Activated naive CD8-positive, alpha-beta T cell treated with anti-CD3 and anti-CD28 coated beads for 36 hours (primary cell): ENCODE measurements at regions not wholly inside any gene's neighbourhood (a gene's known extent, or its start where the extent isn't known, plus 50 kb on each side); places are given as distances from the start of the nearest gene placed in this dataset.
A peak's percentile ranks its signal among the peaks of the same experiment; 100 is the strongest.

ENCODE experiments used
- DNase-seq: peaks from one replicate; pipeline ENCODE4 v3.0.0; 2021
- H3K27ac Mint-ChIP-seq: one replicate; pipeline ENCODE4 v1.8.0; 2022; ENCODE audit warnings: mild to moderate bottlenecking, moderate library complexity, mixed read lengths
- H3K27me3 Mint-ChIP-seq: one replicate; pipeline ENCODE4 v1.8.0; 2022; ENCODE audit warnings: mild to moderate bottlenecking, mixed read lengths
- H3K36me3 Mint-ChIP-seq: one replicate; pipeline ENCODE4 v1.8.0; 2021; ENCODE audit warnings: mild to moderate bottlenecking, mixed read lengths
- H3K4me1 Mint-ChIP-seq: one replicate; pipeline ENCODE4 v1.8.0; 2021; ENCODE audit warnings: mixed read lengths
- H3K4me3 Mint-ChIP-seq: one replicate; pipeline ENCODE4 v1.8.0; 2022; ENCODE audit warnings: mild to moderate bottlenecking, moderate library complexity, mixed read lengths
- H3K9me3 Mint-ChIP-seq: one replicate; pipeline ENCODE4 v1.8.0; 2022; ENCODE audit warnings: mixed read lengths

DNA sequence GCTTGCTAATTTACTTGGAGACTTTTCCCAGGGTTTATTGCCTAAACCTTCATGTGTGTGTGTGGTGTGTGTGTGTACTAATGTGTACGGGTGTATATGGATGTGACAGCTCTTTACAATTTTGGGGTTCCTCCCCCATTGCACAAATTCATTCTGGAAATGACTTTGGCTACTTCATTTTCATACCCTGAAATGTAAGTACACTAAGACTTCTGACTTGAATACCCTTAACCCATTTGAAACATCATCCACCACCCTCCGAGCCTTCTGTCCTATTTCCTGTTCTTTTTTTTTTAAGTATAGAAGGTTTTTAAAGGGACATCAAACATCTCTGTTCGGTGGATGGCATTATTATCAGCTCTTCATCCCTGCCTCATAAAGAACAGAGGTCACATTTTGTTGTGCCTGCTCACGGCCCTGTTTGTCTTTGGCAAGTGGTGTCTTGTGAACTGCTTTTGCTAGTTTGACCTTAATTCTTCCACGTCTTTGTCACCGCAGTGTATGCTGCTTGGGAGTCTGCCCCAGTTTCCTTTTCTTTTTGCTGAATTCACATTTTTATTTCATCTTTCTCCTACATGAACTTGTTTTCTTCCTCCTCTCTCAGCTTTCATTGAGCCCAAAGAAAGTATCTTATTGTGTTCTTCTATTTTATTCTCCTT, 228.3 kb downstream of the FOXO1 start:
- DNase-seq = no peak
- Mint-ChIP-seq H3K9me3 (no peaks in the 10 kb centered on the region), H3K4me1 (peaks cover 46% of the 10 kb centered on the region), H3K36me3 (peaks cover 2% of the 10 kb centered on the region), H3K27ac (peak overlapping the region; percentile 62), H3K4me3 (peak overlapping the region; percentile 62), H3K27me3 (no peaks in the 10 kb centered on the region)

DNA sequence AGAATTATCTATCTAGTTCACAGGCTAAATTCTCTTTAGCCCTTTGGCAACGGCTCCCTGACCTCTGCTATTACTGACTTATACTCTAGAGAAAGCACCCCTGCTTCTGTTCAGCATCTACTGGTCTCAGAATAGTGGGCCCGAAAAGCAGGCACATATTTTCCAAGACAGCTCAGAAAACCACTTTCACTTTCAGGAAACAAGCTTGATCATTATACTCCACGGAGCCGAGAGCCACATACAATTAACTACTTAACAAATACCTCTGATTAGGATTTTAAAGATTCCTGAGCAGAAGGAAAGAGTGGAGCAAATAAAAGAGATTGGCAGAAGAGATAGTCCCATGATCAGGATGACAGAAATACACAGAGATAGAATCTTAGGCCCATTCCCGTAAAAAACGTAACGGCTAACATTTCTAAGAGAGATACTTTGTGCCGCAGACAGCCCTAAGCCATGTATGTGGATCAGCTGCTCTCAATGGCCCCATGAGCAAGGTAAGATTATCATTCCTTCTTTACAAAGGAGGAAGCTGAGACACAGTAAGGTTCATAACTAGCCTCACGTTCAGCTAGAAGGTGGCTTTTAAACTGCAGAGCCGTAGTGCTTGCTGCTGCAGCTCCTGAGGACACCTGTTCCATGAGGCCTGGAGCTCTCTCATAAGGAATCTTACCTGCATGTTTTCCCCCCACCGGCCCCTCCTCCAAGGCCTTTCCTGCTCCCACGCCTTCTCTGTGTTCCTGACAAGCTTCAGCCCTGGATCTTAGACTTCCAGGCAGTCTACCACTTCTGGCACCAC, 227.2 kb downstream of the FOXO1 start:
- H3K9me3 Mint-ChIP-seq = no peaks in the 10 kb centered on the region
- peak; percentile 36 for DNase-seq
- H3K36me3 Mint-ChIP-seq = no peaks in the 10 kb centered on the region
- H3K27me3 Mint-ChIP-seq = no peaks in the 10 kb centered on the region
- peak overlapping the region; percentile 62 for H3K27ac Mint-ChIP-seq
- H3K4me3 Mint-ChIP-seq = peak overlapping the region; percentile 62
- H3K4me1 Mint-ChIP-seq = peaks cover 37% of the 10 kb centered on the region

- Mint-ChIP-seq H3K27me3 (no peaks in the 10 kb centered on the region), H3K27ac (no peak overlapping the region), H3K4me3 (no peak overlapping the region), H3K4me1 (peaks cover 31% of the 10 kb centered on the region), H3K36me3 (no peaks in the 10 kb centered on the region), H3K9me3 (no peaks in the 10 kb centered on the region)
- no peak for DNase-seq
These were observed 226.5 kb downstream of the FOXO1 start for GRCh38 chr13:40439928-40440327.

DNA sequence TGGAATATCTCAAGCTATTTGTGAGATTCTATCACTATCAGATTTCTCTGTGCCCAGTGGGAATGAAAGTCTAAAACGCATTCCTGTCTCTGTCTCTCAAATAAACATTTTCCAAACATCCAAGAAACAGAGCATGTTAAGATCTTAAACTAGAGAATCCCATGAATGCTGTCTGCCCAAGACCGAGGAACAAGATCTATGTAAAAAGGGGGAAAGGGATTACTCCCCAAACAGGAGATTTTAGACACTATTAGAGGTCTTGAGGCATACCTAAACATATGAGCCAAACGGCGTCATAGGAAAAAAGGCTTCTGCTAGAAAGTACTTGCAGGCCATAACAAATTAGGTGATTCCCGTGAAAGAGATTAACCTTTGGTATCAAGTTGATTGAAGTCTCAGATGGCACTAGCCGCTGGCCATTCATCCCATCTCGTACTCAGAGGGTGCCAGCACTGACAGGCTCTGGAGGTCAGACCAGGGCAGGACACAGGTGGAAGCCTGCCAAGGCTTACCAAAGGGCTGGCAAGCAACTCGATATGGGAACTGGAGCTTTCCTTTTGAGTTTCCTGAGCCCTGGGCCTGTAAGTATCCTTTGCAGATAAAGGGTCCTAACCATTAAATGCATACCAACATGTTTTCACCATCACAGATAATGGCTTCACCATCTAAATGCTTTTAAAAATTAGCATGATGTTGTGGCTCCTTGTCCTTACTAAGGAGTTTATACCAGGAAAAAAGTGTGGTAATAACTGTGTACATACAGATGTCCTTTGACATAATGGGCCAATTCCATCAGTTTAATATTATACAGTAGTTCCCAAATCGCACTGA, 225.2 kb downstream of the FOXO1 start:
- H3K4me3 Mint-ChIP-seq = no peak overlapping the region
- H3K27ac Mint-ChIP-seq = no peak overlapping the region
- no peaks in the 10 kb centered on the region for H3K36me3 Mint-ChIP-seq
- peaks cover 26% of the 10 kb centered on the region for H3K4me1 Mint-ChIP-seq
- peaks cover 1% of the 10 kb centered on the region for H3K9me3 Mint-ChIP-seq
- H3K27me3 Mint-ChIP-seq = no peaks in the 10 kb centered on the region
- DNase-seq = no peak

DNA sequence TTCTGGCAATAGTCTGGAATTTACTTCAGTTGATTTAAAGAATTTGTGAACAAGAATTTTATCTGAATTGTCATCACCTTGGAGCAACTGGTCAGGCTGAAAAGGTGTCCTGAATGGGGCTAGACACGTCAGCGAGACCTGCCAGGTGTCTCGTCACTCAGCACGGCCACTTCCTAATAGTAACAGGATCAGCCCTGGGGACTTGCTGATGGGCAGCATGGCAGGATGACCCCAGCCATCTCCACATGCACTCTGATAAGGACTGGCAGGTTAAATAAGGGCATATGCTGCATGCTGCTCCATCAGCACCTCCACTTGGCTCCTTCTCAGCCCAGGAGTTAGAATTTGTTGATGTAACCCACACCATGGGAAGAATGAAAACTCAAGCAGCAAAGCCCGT, 224.2 kb downstream of the FOXO1 start:
- Mint-ChIP-seq H3K9me3 (peaks cover 3% of the 10 kb centered on the region), H3K27me3 (no peaks in the 10 kb centered on the region), H3K36me3 (no peaks in the 10 kb centered on the region), H3K27ac (no peak overlapping the region), H3K4me3 (no peak overlapping the region), H3K4me1 (peaks cover 26% of the 10 kb centered on the region)
- no peak for DNase-seq

DNA sequence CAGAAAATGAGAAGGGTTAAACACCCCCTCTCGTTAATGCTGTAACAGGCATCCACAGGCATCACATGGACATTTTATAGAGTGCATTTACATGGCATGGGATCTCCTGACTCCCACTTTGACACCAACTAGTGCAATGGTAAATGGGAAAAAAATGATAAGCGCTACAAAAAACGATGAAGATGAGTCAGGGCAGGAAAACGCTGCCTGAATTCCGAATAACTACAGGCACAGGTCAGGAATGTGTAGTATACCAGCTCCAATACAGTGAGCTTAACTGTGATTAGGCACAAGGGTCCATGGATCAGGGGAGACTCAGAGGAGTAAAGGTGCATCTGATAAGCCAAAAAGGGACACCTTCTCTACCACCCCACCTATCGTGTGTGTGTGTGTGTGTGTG, 223.6 kb downstream of the FOXO1 start:
- Mint-ChIP-seq H3K36me3 (no peaks in the 10 kb centered on the region), H3K27ac (no peak overlapping the region), H3K4me1 (peaks cover 24% of the 10 kb centered on the region), H3K9me3 (peaks cover 3% of the 10 kb centered on the region), H3K4me3 (no peak overlapping the region), H3K27me3 (no peaks in the 10 kb centered on the region)
- no peak for DNase-seq

DNA sequence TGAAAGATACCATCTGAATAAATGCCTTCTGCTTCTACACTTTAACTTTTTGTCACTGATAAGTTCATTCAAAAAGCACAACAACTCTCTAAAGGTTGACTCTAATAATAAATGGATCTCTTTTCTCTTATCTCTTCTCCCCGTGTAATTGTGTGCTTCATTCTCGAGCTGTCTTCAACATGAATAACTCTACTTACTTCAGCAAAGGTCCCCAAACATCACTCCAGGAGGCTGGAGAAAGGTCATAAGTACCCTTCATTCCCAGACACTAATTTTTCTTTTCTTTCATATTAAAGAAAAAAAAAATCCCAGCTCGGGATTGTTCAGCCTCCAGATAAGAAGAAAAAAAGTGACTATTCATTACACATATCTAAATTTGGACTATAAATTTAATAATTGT, 222.2 kb downstream of the FOXO1 start:
- peaks cover 12% of the 10 kb centered on the region for H3K4me1 Mint-ChIP-seq
- no peaks in the 10 kb centered on the region for H3K27me3 Mint-ChIP-seq
- no peak for DNase-seq
- H3K4me3 Mint-ChIP-seq = no peak overlapping the region
- H3K27ac Mint-ChIP-seq = no peak overlapping the region
- H3K36me3 Mint-ChIP-seq = no peaks in the 10 kb centered on the region
- H3K9me3 Mint-ChIP-seq = peaks cover 3% of the 10 kb centered on the region

DNA sequence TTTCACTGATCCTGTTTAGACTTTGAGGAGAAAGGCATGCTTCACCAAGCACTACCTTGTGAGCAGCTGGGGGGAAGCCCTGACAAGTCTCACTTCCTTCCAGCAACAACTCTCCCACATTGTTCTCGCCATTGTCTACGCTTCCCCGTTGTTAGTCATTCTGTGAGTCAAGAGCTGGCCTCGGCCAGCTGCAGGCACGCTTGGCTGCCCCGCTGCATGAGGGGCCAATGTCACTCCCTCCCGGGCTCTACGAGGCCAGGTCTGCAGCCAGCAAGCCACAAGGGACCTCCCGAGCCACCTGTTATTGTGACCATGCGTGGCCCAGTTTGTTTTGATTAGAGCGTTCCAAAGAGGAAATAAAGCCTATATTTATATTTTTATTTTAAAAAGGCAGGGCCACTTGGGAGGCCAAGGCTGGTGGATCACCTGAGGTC, 220.9 kb downstream of the FOXO1 start:
- peak; percentile 15 for DNase-seq
- Mint-ChIP-seq H3K4me1 (peaks cover 6% of the 10 kb centered on the region), H3K4me3 (no peak overlapping the region), H3K27ac (peak overlapping the region; percentile 4), H3K9me3 (peaks cover 8% of the 10 kb centered on the region), H3K27me3 (no peaks in the 10 kb centered on the region), H3K36me3 (peaks cover 1% of the 10 kb centered on the region)

DNA sequence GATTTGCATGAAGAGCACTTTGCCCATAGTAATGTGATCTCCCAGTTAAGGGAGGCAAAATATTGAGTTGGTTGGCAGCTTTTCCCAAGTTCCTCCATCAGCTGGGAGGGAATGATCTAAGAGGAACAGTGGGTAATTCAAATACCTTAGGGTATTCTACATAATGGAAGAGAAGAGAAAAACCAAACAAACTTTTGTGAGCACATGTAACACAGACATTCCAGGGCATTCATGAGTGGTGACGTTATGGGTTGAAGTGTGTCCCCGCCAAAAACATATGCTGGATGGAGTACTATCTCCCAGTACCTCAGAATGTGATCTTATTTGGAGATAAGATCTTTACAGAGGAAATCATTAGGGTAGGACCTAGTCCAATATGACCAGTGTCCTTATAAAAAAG, 220.1 kb downstream of the FOXO1 start:
- Mint-ChIP-seq H3K4me1 (peaks cover 8% of the 10 kb centered on the region), H3K4me3 (no peak overlapping the region), H3K36me3 (peaks cover 1% of the 10 kb centered on the region), H3K27ac (no peak overlapping the region), H3K9me3 (peaks cover 8% of the 10 kb centered on the region), H3K27me3 (no peaks in the 10 kb centered on the region)
- DNase-seq = no peak

DNA sequence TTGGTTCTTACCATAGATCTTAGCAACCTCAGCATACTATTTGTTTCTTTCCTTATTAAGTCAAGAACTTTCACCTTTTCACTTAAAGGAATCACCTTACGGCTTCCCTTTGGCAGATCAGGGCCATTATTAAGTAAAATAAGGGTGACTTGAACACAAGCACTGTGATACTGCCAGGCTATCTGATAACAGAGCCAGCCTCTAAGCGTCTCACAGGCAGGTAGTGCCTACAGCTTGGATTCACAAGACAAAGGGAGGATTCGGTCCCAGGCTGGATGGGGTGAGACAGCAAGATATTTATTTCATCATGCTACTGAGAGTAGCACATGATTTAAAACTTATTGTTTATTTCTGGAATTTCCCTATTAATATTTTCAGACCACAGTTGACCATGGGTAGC, 218.6 kb downstream of the FOXO1 start:
- peaks cover 1% of the 10 kb centered on the region for H3K36me3 Mint-ChIP-seq
- H3K4me1 Mint-ChIP-seq = peaks cover 13% of the 10 kb centered on the region
- H3K9me3 Mint-ChIP-seq = peaks cover 8% of the 10 kb centered on the region
- H3K27me3 Mint-ChIP-seq = no peaks in the 10 kb centered on the region
- H3K27ac Mint-ChIP-seq = no peak overlapping the region
- H3K4me3 Mint-ChIP-seq = no peak overlapping the region
- no peak for DNase-seq

DNA sequence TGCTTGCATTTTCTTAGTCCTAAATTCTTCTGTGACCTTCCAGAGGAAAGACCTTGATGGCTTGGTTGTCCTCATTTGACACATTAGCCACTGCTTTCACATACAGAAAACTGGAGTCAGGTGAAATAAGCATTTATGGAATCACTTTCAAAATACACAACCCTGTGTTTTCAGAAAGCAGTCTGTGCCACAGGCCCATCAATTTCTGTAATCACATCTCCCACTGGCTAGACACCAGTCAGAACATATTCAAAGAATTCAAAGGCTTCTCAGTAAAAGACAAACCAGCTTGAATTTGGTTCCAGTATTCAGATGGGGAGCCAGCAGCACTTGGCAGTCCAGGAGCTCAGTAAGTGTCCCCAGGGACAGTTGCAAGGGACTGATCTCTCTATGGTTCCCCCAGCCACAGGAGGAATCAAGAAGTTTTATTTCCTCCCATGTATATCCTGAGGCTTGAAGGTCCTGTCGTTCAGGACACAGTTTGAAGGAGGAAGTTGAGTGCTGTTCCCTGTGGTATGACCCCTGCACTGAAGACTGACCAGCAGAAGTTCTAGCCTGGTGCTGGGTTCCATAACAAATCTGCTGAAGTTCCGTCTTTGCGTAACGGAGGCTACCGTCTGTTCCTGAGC, 214.3 kb downstream of the FOXO1 start:
- Mint-ChIP-seq H3K27me3 (no peaks in the 10 kb centered on the region), H3K4me1 (peaks cover 16% of the 10 kb centered on the region), H3K9me3 (peaks cover 5% of the 10 kb centered on the region), H3K4me3 (no peak overlapping the region), H3K36me3 (peaks cover 1% of the 10 kb centered on the region), H3K27ac (no peak overlapping the region)
- no peak for DNase-seq

GRCh38 chr13:40452741-40453334, 213.6 kb downstream of the FOXO1 start:
- no peaks in the 10 kb centered on the region for H3K27me3 Mint-ChIP-seq
- peaks cover 5% of the 10 kb centered on the region for H3K9me3 Mint-ChIP-seq
- peaks cover 19% of the 10 kb centered on the region for H3K4me1 Mint-ChIP-seq
- peaks cover 1% of the 10 kb centered on the region for H3K36me3 Mint-ChIP-seq
- DNase-seq = no peak
- no peak overlapping the region for H3K27ac Mint-ChIP-seq
- no peak overlapping the region for H3K4me3 Mint-ChIP-seq

GRCh38 chr13:40453351-40454021, 213.0 kb downstream of the FOXO1 start:
- Mint-ChIP-seq H3K27ac (no peak overlapping the region), H3K4me3 (no peak overlapping the region), H3K4me1 (peaks cover 17% of the 10 kb centered on the region), H3K9me3 (peaks cover 5% of the 10 kb centered on the region), H3K27me3 (no peaks in the 10 kb centered on the region), H3K36me3 (peaks cover 1% of the 10 kb centered on the region)
- DNase-seq = no peak

DNA sequence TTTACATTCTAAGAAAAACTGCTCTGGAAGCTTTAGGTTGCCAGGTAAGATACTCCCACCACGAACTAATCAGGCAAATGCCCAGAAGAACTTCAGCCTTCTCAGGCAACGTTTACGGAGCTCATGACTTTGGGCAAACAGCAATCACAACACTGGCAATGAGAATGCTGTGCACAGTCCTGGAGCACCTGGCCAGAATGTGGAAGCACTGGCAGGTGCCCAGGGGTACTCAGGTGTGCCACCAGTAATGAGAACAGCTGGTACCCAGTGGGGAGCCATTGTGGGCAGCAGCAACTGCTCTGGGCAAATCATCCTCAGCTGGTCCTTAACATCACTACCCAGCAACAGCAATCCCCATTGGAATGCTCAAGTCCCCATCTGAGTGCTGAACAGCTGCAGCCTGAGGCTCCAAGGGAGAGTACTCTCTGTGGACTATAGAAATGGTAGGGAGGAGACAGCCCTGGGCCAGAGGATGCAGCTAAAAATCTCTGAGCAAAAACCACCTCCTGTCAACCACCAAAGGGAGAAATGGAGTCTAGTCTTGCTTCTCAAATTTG, 210.0 kb downstream of the FOXO1 start:
- peaks cover 14% of the 10 kb centered on the region for H3K4me1 Mint-ChIP-seq
- no peaks in the 10 kb centered on the region for H3K27me3 Mint-ChIP-seq
- H3K36me3 Mint-ChIP-seq = no peaks in the 10 kb centered on the region
- no peak for DNase-seq
- no peak overlapping the region for H3K4me3 Mint-ChIP-seq
- no peaks in the 10 kb centered on the region for H3K9me3 Mint-ChIP-seq
- H3K27ac Mint-ChIP-seq = no peak overlapping the region
